Esophagus muscularis mucosa (tissue), 4 donors: ENCODE measurements at regions not wholly inside any gene's neighbourhood (a gene's known extent, or its start where the extent isn't known, plus 50 kb on each side); places are given as distances from the start of the nearest gene placed in this dataset.

Experiments
- DNase-seq: peaks from one replicate; pipeline ENCODE4 v3.0.0-alpha.2; 2017; ENCODE audit errors: extremely low spot score
- H3K27ac ChIP-seq, 4 donors: fragments of 200-600 bp; sonication (generic); replicated peaks in 1 of 4; 1 replicate in 3 of 4; 2 replicates in 1 of 4; pipeline ENCODE4 v1.5.1; 2016 to 2019; ENCODE audit warnings: mild to moderate bottlenecking in 1 of 4
- H3K27me3 ChIP-seq, 4 donors: fragments of 200-600 bp; sonication (generic); one replicate each; pipeline versions ENCODE4 v1.5.1 to v1.6.0; 2016 to 2019
- H3K36me3 ChIP-seq, 4 donors: fragments of 200-600 bp; sonication (generic); one replicate each; pipeline ENCODE4 v1.5.1; 2016 to 2019
- H3K4me1 ChIP-seq, 4 donors: fragments of 200-600 bp; sonication (generic); one replicate each; pipeline ENCODE4 v1.5.1; 2016 to 2019
- H3K4me3 ChIP-seq, 4 donors: fragments of 200-600 bp; sonication (generic); 1 replicate in 2 of 4; 2 replicates in 2 of 4; pipeline ENCODE4 v1.5.1; 2016 to 2019; ENCODE audit warnings: mild to moderate bottlenecking in 4 of 4, moderate library complexity in 1 of 4
- H3K9me3 ChIP-seq, 4 donors: fragments of 200-600 bp; sonication (generic); 1 replicate in 3 of 4; 2 replicates in 1 of 4; pipeline ENCODE4 v1.5.1; 2016 to 2019
- CTCF ChIP-seq, 3 experiments: fragments of 200-600 bp in 2 of 3; fragments of 450-650 bp in 1 of 3; sonication (generic) in 2 of 3; IDR thresholded peaks; one replicate each; pipeline ENCODE4 v1.5.1; 2017 to 2019; ENCODE audit warnings: antibody characterized with exemption in 3 of 3, mild to moderate bottlenecking in 2 of 3, moderate library complexity in 1 of 3
- EP300 ChIP-seq: sonication (generic); formaldehyde crosslinking; IDR thresholded peaks from one replicate; pipeline ENCODE4 v1.6.1; 2017; ENCODE audit warnings: antibody characterized with exemption
- POLR2A ChIP-seq: fragments of 450-650 bp; IDR thresholded peaks from one replicate; pipeline ENCODE4 v1.6.1; 2017; ENCODE audit warnings: antibody characterized with exemption, moderate library complexity, mild to moderate bottlenecking, low read depth
- POLR2AphosphoS5 ChIP-seq, 2 donors: sonication (generic); formaldehyde crosslinking; IDR thresholded peaks; one replicate each; pipeline ENCODE4 v1.6.1; 2017; ENCODE audit warnings: antibody characterized with exemption in 2 of 2
- WGBS: methylation state at CpG from one replicate; pipeline ENCODE4 v1.1.5; 2018; 5-methylcytosine and 5-hydroxymethylcytosine counted together
- intact Hi-C: fragments of 100-400 bp; cut with DNase I; formaldehyde crosslinking; loops from one replicate; pipeline ENCODE4 v1.15.1; 2023

GRCh38 chr6:119821380-119821779, 471.8 kb upstream of the MAN1A1 start:
- 48% methylated on average over 3 of the region's 3 CpGs for whole genome bisulfite sequencing
- no peak overlapping the region for H3K4me3 ChIP-seq
- no peaks in the 10 kb centered on the region for H3K9me3 ChIP-seq
- intact Hi-C loops = no loop called here
- no peaks in the 10 kb centered on the region for H3K27me3 ChIP-seq
- no peak for DNase-seq
- no peaks in the 10 kb centered on the region for H3K36me3 ChIP-seq
- no peak overlapping the region for H3K27ac ChIP-seq
- TF ChIP-seq CTCF (IDR thresholded peaks at IDR 0.05) (no peak), POLR2AphosphoS5 (IDR thresholded peaks at IDR 0.05) (no peak)
- no peaks in the 10 kb centered on the region for H3K4me1 ChIP-seq

GRCh38 chr6:119818876-119819275, 469.3 kb upstream of the MAN1A1 start:
- Histone ChIP-seq H3K36me3 (no peaks in the 10 kb centered on the region), H3K4me3 (no peak overlapping the region), H3K4me1 (no peaks in the 10 kb centered on the region), H3K9me3 (no peaks in the 10 kb centered on the region), H3K27ac (no peak overlapping the region), H3K27me3 (no peaks in the 10 kb centered on the region)
- TF ChIP-seq CTCF (IDR thresholded peaks at IDR 0.05) (no peak), POLR2A (no peak), EP300 (no peak), POLR2AphosphoS5 (IDR thresholded peaks at IDR 0.05) (no peak)
- intact Hi-C loops = no loop called here
- DNase-seq = no peak

GRCh38 chr6:119814609-119815400, 465.2 kb upstream of the MAN1A1 start:
- no peak overlapping the region for H3K27ac ChIP-seq
- TF ChIP-seq POLR2A (no peak), POLR2AphosphoS5 (IDR thresholded peaks at IDR 0.05) (no peak), EP300 (no peak), CTCF (IDR thresholded peaks at IDR 0.05) (no peak)
- DNase-seq = no peak
- H3K27me3 ChIP-seq = no peaks in the 10 kb centered on the region
- no peak overlapping the region for H3K4me3 ChIP-seq
- WGBS = 79% methylated on average over 9 of the region's 9 CpGs
- no peaks in the 10 kb centered on the region for H3K9me3 ChIP-seq
- no peaks in the 10 kb centered on the region for H3K36me3 ChIP-seq
- no peaks in the 10 kb centered on the region for H3K4me1 ChIP-seq
- intact Hi-C loops = no loop called here

- intact Hi-C loops = no loop called here
- no peak overlapping the region for H3K27ac ChIP-seq
- DNase-seq = no peak
- H3K4me3 ChIP-seq = no peak overlapping the region
- H3K9me3 ChIP-seq = no peaks in the 10 kb centered on the region
- TF ChIP-seq CTCF (IDR thresholded peaks at IDR 0.05) (no peak), POLR2AphosphoS5 (IDR thresholded peaks at IDR 0.05) (no peak), POLR2A (no peak), EP300 (no peak)
- WGBS = 83% methylated on average over 3 of the region's 3 CpGs
- no peaks in the 10 kb centered on the region for H3K4me1 ChIP-seq
- no peaks in the 10 kb centered on the region for H3K36me3 ChIP-seq
- no peaks in the 10 kb centered on the region for H3K27me3 ChIP-seq
These were observed 452.9 kb upstream of the MAN1A1 start for GRCh38 chr6:119802464-119802863.

- DNase-seq = no peak
- 82% methylated on average over 4 of the region's 4 CpGs for WGBS
- Histone ChIP-seq H3K4me1 (no peaks in the 10 kb centered on the region), H3K9me3 (no peaks in the 10 kb centered on the region), H3K27me3 (no peaks in the 10 kb centered on the region), H3K36me3 (no peaks in the 10 kb centered on the region), H3K4me3 (no peak overlapping the region), H3K27ac (no peak overlapping the region)
- intact Hi-C loops = no loop called here
- no peak for TF ChIP-seq POLR2AphosphoS5 (IDR thresholded peaks at IDR 0.05)
- no peak for TF ChIP-seq EP300
- TF ChIP-seq POLR2A = no peak
- TF ChIP-seq CTCF (IDR thresholded peaks at IDR 0.05) = no peak
These were observed 451.5 kb upstream of the MAN1A1 start for GRCh38 chr6:119801056-119801455.
